Left ventricle myocardium inferior (tissue), 1 donor: ENCODE measurements at regions not wholly inside any gene's neighbourhood (a gene's known extent, or its start where the extent isn't known, plus 50 kb on each side); places are given as distances from the start of the nearest gene placed in this dataset.
"Not testable (repeated sequence)": the region's sequence is repeated elsewhere in the genome, so short reads cannot be mapped to it uniquely, and the experiment has no call there.

ENCODE experiments used
- DNase-seq: peaks from one replicate; pipeline ENCODE4 v3.0.0-alpha.2; 2020
- H3K27ac ChIP-seq: fragments of 200-600 bp; replicated peaks from 2 replicates; pipeline ENCODE4 v1.8.0; 2021
- H3K27me3 ChIP-seq: fragments of 200-600 bp; 2 replicates; pipeline ENCODE4 v1.8.0; 2021; ENCODE audit warnings: low read depth
- H3K36me3 ChIP-seq: fragments of 200-600 bp; 2 replicates; pipeline ENCODE4 v1.8.0; 2021
- H3K4me1 ChIP-seq: fragments of 200-600 bp; 2 replicates; pipeline ENCODE4 v1.8.0; 2021
- H3K4me3 ChIP-seq: fragments of 200-600 bp; 2 replicates; pipeline ENCODE4 v1.8.0; 2021; ENCODE audit warnings: mild to moderate bottlenecking, moderate library complexity
- H3K9me3 ChIP-seq: fragments of 200-600 bp; replicated peaks from 2 replicates; pipeline ENCODE4 v1.8.0; 2021
- CTCF ChIP-seq: fragments of 200-600 bp; IDR thresholded peaks from 2 replicates; pipeline ENCODE4 v1.8.0; 2021; ENCODE audit warnings: antibody characterized with exemption, mild to moderate bottlenecking, borderline replicate concordance
- intact Hi-C: fragments of 100-400 bp; cut with micrococcal nuclease; formaldehyde crosslinking; loops from one replicate; pipeline ENCODE4 v1.11.0; 2022
- donor health status: DM: no; HTN: yes; CAD: no; lungs with severe emphysema.

GRCh38 chr1:95297906-95298305 lies 63.9 kb downstream of the RWDD3 start:
- H3K36me3 ChIP-seq, intact Hi-C loops, H3K27me3 ChIP-seq, H3K4me3 ChIP-seq, DNase-seq, H3K9me3 ChIP-seq, H3K4me1 ChIP-seq, H3K27ac ChIP-seq: not testable (repeated sequence)

DNA sequence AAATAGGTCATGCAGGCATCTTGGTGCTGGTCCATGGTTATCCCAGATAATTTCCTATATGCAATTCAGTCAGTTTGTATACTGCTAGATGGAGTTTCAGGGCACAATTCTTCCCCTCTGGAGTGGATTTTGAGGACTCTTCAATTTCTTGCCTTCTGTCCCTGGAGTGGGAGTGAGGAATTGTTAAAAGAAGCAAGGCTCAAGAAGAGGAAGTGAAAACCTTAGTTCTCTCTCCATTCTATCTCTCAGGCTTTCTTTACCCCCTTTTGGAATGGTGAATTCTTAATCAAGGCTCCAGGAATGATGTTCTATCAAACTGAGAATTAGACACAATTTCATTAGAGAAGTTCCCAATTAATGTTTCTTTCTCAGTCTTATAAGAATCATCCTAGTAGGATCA lies 67.1 kb downstream of the RWDD3 start:
- Histone ChIP-seq H3K27ac (no peak overlapping the region), H3K4me3 (no peak overlapping the region), H3K27me3 (no peaks in the 10 kb centered on the region), H3K4me1 (no peaks in the 10 kb centered on the region), H3K36me3 (no peaks in the 10 kb centered on the region), H3K9me3 (no peaks in the 10 kb centered on the region)
- DNase-seq: no peak
- intact Hi-C loops: no loop called here
- no peak for TF ChIP-seq CTCF

DNA sequence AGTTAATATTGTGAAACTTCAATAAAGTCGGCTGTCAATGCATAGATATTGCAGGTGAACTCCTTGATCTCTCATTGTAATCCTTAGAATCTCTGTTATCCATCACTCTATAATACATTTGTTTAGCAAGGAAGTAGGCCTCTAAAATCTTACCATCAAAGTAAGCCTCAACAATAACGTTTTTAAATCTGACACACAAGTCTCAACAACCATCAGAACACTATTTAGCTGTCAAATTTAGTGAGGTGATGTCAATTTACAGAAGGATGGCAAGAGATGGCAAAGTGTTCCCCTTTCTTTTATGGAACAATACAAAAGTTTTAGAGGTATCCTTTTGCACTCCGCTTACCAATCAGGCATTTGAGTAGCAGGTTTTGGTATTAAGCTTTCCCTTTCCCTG lies 67.6 kb downstream of the RWDD3 start:
- H3K4me3 ChIP-seq: no peak overlapping the region
- no peaks in the 10 kb centered on the region for H3K27me3 ChIP-seq
- H3K27ac ChIP-seq: no peak overlapping the region
- TF ChIP-seq CTCF: no peak
- no peaks in the 10 kb centered on the region for H3K4me1 ChIP-seq
- H3K36me3 ChIP-seq: no peaks in the 10 kb centered on the region
- no peaks in the 10 kb centered on the region for H3K9me3 ChIP-seq
- no peak for DNase-seq
- intact Hi-C loops: no loop called here

- H3K36me3 ChIP-seq: no peaks in the 10 kb centered on the region
- H3K27me3 ChIP-seq: no peaks in the 10 kb centered on the region
- DNase-seq: no peak
- intact Hi-C loops: no loop called here
- no peak overlapping the region for H3K27ac ChIP-seq
- no peak for TF ChIP-seq CTCF
- H3K9me3 ChIP-seq: no peaks in the 10 kb centered on the region
- H3K4me1 ChIP-seq: no peaks in the 10 kb centered on the region
- no peak overlapping the region for H3K4me3 ChIP-seq
Observed at GRCh38 chr1:95304803-95305202, 70.8 kb downstream of the RWDD3 start.

DNA sequence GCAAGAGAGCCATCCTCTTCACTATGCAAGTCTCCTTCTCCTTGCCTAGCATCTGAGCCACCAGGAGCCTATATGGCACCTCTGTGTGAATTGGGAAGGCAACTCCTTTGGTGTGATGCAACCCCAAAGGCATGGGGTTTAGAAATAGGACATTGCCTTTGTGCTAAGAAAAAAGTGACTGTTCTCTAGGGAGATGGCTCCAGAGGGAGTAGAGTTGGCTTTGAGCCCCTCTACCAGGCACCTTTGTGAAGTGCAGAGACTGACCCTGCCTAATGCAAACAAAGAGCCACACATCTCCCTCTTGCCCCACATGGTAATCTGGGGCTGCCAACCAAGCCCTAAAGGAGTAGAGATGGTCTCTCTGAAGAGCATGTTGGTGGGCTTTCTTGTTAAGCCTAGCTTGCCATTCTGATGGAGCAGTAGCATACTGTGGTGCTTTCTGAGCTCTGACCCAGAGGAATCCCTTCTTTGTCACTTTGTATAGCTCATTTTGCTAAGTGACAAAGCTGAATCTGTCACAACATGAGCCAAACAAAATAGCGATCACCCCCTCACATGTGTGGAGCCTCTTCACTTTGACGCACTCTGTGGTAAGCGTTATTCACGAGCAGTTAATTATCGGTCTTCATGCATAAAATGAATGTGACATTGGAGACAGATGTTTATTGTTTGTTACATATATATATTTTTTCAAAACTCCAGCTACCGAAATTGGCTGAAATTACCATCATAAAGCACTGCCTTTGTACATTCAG lies 74.4 kb downstream of the RWDD3 start:
- Histone ChIP-seq H3K4me3 (no peak overlapping the region), H3K36me3 (no peaks in the 10 kb centered on the region), H3K27me3 (peaks cover 19% of the 10 kb centered on the region), H3K4me1 (no peaks in the 10 kb centered on the region), H3K9me3 (no peaks in the 10 kb centered on the region), H3K27ac (no peak overlapping the region)
- intact Hi-C loops: no loop called here
- no peak for TF ChIP-seq CTCF
- DNase-seq: no peak

- no peak for DNase-seq
- Histone ChIP-seq H3K36me3 (no peaks in the 10 kb centered on the region), H3K9me3 (no peaks in the 10 kb centered on the region), H3K27ac (no peak overlapping the region), H3K4me3 (no peak overlapping the region), H3K4me1 (no peaks in the 10 kb centered on the region), H3K27me3 (peaks cover 23% of the 10 kb centered on the region)
- TF ChIP-seq CTCF: peak; percentile 67
- intact Hi-C loops: no loop called here
Observed at GRCh38 chr1:95309031-95309471, 75.0 kb downstream of the RWDD3 start.
